H7 (cell line): ENCODE measurements at regions not wholly inside any gene's neighbourhood (a gene's known extent, or its start where the extent isn't known, plus 50 kb on each side); places are given as distances from the start of the nearest gene placed in this dataset.

Experiments
- DNase-seq: peaks from one replicate; pipeline ENCODE4 v3.0.0; 2012
- H3K27me3 ChIP-seq: 2 replicates; pipeline ENCODE4 v1.6.0; 2011; ENCODE audit warnings: mild to moderate bottlenecking, low read length; ENCODE audit not compliant: control insufficient read depth, insufficient read depth
- H3K36me3 ChIP-seq: replicated peaks from 2 replicates; pipeline ENCODE4 v1.5.1; 2011; ENCODE audit warnings: low read length; ENCODE audit not compliant: control insufficient read depth, insufficient read depth
- H3K4me3 ChIP-seq: 2 replicates; pipeline ENCODE4 v1.5.1; 2011; ENCODE audit warnings: low read depth, mild to moderate bottlenecking, control low read depth, low read length, moderate library complexity; ENCODE audit not compliant: insufficient read depth

DNA sequence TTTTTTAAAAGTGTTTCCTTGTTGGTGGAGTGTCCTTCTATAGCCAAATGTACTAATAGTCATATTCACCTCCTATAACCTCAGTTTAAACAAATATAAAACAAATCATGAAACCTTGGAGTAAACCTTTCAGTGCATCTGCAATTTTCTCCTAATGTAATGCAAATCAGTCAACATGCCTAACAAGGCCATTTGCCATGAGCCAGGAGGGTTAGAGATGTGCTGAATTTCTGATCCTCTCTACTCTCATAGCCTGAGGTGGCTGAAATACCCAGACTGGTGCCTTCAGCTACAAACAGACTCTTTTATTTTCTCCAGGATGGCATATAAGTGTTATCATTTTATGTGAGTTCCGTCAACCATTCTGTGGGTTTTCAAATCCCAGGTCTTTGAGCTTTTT lies 908.1 kb downstream of the GALC start:
- DNase-seq = peak; percentile 16
- Histone ChIP-seq H3K36me3 (no peaks in the 10 kb centered on the region), H3K27me3 (peaks cover 2% of the 10 kb centered on the region; the same call in 1 of the 2 replicates), H3K4me3 (no peak overlapping the region)

DNA sequence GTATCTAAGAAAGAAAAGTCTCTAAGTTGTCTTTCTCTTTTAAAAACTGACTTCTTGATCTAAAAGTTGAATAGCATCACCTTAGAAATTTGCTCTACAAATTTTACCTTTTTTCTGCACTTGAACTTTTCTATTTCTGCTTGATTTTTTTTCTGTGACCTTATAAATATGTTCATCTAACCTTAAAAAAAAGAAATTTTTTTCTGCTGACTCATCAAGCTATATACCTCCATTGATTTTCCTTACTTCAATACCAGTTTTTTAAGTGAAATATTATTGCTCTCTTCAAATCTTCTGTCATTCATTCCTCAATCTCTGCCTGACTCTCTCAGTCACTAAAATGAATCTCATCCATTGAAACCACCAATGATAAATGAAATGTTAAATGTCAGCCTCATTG lies 910.1 kb downstream of the GALC start:
- H3K27me3 ChIP-seq = peaks cover 2% of the 10 kb centered on the region; the same call in 1 of the 2 replicates
- no peaks in the 10 kb centered on the region for H3K36me3 ChIP-seq
- no peak for DNase-seq
- no peak overlapping the region for H3K4me3 ChIP-seq

DNA sequence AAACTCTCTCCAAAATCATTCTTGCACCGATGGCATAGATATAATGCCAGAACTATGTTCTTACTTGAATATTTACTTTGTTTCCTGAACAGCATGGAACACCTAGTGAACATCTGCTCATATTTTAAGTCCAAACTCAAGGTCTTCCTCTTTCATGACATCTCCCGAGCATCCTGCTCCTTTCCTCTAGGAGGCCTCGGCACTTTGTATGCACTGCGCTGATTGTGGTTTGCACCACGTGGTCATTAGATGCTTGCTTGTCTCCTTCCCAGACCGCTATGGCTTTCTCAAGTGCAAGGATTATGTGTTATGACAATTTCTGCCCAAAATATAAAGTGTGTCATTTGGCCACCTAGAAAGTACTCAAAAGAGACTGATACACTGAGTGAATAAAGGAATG lies 912.0 kb downstream of the GALC start:
- Histone ChIP-seq H3K4me3 (no peak overlapping the region), H3K36me3 (no peaks in the 10 kb centered on the region), H3K27me3 (peaks cover 2% of the 10 kb centered on the region; the same call in 1 of the 2 replicates)
- no peak for DNase-seq

DNA sequence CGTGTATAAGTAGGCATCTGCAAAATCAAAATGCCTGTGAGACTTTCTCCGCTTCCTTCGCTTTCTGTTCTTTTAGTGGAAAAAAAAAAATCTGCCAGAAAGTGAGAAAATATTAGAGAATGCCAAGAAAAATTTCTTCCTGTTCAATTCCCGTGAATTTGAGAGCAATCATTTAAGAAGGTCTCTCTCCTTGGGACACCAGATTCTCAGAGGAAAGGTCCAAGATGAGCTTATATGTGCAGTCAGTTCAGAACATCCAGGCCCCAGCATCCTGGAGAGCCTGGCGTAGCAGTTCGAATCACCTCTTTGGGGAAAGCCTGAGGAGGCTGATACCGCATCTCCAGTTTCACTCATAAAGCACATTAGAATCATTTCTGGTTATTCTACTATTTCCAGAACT lies 912.8 kb downstream of the GALC start:
- Histone ChIP-seq H3K27me3 (no peaks in the 10 kb centered on the region; the same call in 1 of the 2 replicates), H3K4me3 (no peak overlapping the region), H3K36me3 (no peaks in the 10 kb centered on the region)
- no peak for DNase-seq

DNA sequence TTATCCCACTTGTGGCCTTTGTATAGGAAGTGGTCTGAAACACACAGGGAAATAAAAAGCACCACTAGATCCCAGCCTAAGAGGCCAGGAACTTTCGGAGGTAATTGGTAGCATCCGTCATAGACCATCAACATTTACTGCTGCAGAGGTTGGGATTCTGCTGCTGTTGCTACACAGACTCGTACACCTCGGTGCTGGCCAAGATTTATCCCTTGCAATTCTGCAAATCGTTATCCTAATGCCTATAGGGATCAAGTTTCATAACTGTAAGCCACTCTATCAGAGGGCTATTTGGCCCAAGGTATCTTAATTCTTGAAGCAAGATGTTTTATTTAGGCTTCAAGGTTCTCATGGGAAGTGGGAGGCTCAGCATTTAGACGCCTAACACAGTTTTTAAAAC lies 913.6 kb downstream of the GALC start:
- DNase-seq = no peak
- Histone ChIP-seq H3K36me3 (no peaks in the 10 kb centered on the region), H3K4me3 (no peak overlapping the region), H3K27me3 (no peaks in the 10 kb centered on the region; the same call in 1 of the 2 replicates)

DNA sequence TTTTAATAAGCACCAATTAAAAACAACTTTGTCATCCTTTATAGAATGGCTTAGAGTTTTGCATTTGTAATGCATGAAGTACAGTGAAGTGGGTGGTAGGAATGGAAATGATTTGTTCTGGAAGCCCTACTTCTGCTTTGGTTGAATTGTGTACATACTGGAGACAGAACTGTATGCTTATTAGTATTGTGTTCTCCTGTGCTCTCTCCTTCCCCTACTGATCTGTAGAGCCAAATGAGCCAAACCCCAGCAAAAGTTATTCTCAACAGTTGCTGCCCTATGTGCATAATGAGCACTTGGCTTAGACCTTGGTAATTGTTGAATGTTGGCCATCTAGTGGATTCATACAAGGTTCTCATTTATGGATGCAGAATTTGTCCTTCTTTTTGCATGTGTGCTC lies 916.1 kb downstream of the GALC start:
- Histone ChIP-seq H3K4me3 (no peak overlapping the region), H3K27me3 (no peaks in the 10 kb centered on the region), H3K36me3 (no peaks in the 10 kb centered on the region)
- no peak for DNase-seq

DNA sequence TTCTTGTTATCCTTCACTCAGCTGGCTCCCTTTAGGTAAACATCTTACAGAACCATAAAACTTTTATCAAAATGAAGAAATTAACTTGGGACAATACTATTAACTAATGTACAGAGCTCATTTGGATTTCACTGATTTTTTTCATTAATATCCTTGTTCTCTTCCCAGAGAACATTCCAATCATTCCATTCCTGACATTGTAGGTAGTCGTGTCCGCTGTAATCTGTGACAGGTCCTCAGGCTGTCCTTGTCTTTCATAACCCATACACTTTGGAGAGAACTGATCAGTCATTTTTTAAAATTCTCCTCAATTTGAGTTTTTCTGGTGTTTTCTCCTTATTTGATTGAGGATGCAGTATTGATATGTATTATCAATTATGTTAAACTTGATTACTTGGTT lies 916.8 kb downstream of the GALC start:
- no peak overlapping the region for H3K4me3 ChIP-seq
- H3K36me3 ChIP-seq = no peaks in the 10 kb centered on the region
- no peaks in the 10 kb centered on the region for H3K27me3 ChIP-seq
- no peak for DNase-seq

DNA sequence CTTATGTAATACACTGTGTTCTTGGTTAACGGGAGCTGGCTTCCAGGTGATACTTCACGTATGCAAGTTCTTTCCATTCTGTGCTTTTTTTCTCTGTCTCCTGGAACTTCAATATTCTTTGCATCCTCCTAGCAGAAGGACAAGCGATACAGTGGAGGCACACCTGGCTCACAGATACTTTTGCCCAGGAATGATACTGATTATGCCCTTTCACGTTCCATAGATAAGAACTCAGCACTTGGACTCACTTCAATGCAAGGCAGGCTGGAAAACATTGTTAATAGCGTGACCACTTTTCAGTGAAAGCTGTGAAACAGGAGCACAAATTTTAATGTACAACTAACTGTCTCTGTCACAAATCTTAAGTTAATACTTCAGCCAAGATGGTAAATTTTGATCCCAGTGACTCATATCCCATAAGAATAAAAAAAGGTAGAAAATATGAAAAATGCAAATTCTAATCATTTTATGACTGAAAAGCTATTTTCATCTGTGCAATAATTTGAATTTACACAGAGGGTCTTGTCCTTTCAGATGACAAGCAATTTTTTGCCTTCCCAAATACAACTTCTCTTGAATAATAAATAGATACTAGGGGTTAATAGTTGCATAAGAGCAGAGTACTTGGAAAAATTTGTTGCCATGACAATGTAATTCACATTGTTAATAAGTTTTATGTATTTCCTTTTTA lies 919.0 kb downstream of the GALC start:
- Histone ChIP-seq H3K36me3 (no peaks in the 10 kb centered on the region), H3K27me3 (no peaks in the 10 kb centered on the region), H3K4me3 (no peak overlapping the region)
- no peak for DNase-seq

DNA sequence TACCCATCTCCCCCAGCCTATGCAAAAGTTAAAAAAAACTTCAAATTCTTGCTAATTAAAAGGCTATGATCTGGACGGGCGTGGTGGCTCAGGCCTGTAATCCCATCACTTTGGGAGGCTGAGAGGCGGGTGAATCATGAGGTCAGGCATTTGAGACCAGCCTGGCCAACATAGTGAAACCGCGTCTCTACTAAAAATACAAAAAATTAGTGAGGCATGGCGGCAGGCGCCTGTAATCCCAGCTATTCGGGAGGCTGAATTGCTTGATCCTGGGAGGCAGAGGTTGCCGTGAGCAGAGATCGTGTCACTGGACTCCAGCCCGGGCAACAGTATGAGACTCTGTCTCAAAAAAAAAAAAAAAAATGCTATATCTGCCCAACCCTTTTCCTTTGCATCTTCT lies 925.4 kb downstream of the GALC start:
- Histone ChIP-seq H3K27me3 (no peaks in the 10 kb centered on the region), H3K36me3 (no peaks in the 10 kb centered on the region), H3K4me3 (no peak overlapping the region)
- DNase-seq = no peak

DNA sequence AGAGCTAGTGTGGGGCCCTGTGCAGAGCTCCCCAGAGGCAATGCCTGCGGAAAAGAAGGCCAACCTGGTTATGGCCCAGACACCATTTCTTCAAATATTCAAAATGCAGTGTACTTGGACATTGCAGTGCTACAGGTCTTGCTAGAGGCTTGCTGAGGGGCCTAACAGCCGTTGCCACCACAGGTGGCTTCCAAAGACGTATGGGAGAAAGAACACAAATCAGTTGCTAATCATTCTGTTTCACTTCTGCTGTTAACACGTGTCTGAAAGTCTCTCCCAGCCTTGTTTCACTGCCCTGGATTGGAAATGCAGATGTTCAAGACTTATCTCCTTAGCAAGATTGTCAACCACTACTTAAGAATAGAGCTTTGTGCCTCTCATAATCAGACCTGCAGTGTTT lies 925.9 kb downstream of the GALC start:
- no peak for DNase-seq
- no peaks in the 10 kb centered on the region for H3K27me3 ChIP-seq
- no peak overlapping the region for H3K4me3 ChIP-seq
- no peaks in the 10 kb centered on the region for H3K36me3 ChIP-seq

DNA sequence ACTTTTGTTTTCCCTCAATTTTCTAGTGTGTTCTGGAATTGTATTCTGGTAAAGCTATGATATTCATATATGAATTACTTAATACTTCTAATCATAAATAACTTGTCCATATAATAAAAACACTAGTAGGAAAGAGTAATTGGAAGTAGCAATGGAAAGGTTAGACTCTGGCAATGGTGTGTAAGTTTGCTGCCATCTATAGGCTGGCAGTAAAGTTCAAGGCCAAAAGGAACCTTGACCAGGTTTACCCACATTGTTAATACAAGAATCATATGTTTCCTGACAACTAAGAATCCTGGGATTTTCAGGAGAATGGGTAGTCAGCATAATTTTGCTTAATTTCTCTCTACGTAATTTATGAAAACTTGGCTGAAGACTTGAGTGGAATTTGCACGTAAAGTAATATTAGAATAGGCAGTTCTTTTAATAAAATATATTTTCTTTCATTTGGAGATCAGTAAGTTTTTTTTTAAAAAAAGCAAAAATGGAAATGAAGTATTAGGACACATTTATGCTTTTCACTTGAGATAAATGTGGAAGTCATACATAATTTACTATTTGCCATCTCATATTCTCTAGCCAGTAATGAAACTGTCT lies 926.7 kb downstream of the GALC start:
- Histone ChIP-seq H3K27me3 (no peaks in the 10 kb centered on the region), H3K36me3 (no peaks in the 10 kb centered on the region), H3K4me3 (no peak overlapping the region)
- DNase-seq = no peak

DNA sequence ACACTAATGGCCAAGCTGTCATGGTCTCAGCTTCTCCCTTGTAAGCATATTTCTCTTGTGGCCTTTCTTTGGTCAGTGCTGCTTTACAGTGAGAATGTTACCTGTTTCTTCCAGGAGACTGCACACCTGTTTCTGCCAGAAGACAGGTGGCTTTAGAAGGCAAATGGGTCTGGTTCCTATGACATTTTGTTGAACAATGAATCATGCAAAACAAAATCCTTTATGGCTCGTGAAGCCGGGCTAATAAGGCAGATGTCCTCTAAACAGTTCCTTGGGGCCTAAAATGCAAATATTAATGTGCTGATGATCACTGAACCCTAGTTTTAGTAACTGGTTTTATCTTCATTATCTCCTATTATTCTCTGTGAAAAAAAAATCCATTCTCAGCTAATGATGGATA lies 927.6 kb downstream of the GALC start:
- no peaks in the 10 kb centered on the region for H3K27me3 ChIP-seq
- no peaks in the 10 kb centered on the region for H3K36me3 ChIP-seq
- DNase-seq = no peak
- no peak overlapping the region for H3K4me3 ChIP-seq

DNA sequence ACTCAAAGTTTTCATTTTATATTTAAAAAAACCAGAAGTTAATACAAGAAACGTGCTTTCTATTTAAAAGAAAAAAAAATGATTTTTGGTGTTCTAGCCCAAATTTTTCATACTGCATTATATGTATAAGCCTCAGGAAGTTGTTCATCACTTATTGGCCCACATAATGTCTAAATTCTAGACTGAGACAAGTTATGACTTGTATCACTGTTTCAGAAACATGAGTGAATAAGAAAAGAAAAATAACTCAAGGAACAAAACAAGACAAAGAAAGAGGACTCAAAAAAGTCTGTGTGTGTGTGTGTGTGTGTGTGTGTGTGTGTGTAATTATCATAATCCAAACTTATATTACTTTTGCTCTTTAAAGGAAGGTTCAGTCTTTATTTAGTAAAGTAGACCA lies 929.8 kb downstream of the GALC start:
- Histone ChIP-seq H3K4me3 (no peak overlapping the region), H3K36me3 (no peaks in the 10 kb centered on the region), H3K27me3 (no peaks in the 10 kb centered on the region)
- no peak for DNase-seq

DNA sequence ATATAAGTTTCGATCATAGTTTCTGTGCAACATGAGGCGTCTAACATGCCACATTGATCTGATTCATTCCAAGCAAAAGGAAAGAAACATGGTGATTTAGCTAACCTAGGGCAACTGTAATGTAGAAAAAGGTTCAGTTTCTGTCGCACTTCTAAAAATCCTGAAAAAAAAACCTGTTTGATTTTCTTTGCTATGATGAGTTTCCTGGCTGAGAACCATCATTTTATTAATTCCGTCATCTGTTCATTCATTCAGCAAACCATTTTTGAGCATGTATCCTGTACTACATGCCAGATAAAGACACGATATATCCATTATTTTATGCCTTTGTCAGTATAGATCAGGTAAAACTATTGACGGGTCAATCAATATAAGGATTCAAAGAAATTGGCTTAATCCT lies 932.6 kb downstream of the GALC start:
- no peak for DNase-seq
- no peaks in the 10 kb centered on the region for H3K27me3 ChIP-seq
- no peaks in the 10 kb centered on the region for H3K36me3 ChIP-seq
- no peak overlapping the region for H3K4me3 ChIP-seq

DNA sequence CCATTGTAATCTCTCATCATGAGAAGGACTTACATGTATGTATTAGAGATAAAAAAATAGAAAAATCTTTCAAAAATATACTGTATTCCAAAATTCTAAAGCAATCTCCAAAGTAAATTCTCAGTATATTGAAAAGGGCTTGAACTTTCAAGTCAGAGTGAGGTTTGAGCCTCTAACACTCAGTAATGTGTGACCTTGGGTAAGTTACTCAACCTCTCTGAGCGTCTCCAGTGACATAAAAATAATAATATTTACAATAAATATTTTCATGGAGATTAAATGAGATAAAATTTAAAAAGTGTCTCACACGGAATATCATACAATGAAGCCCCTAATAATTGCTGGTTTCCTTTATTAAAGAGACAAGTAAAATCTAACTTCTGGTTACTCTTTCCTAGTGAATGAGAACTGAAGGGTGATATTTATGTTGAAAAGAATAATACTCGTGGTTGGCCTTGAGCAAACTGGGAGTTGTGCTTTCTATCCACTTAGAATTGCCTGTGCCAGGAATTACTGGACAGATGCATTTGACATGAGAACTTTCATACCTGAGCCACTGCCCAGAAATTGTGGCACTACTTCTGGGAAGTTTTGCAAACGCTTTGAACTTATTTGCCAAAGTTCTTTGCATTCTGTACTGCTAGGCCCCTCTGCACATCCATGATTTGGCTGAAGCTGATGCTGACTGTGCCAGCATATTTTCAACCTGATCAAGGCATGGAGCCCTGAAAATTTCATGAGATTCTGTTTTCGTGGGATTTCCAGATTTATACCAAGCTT lies 933.7 kb downstream of the GALC start:
- no peak overlapping the region for H3K4me3 ChIP-seq
- no peaks in the 10 kb centered on the region for H3K36me3 ChIP-seq
- H3K27me3 ChIP-seq = no peaks in the 10 kb centered on the region
- no peak for DNase-seq
